22Rv1 (cell line): ENCODE measurements at regions not wholly inside any gene's neighbourhood (a gene's known extent, or its start where the extent isn't known, plus 50 kb on each side); places are given as distances from the start of the nearest gene placed in this dataset.

Experiments
- ZFX ChIP-seq: fragments of 450-650 bp; IDR thresholded peaks from 2 replicates; pipeline ENCODE4 v1.6.1; 2017; ENCODE audit warnings: antibody characterized with exemption, borderline replicate concordance
- TF ChIP-seq, protein P1 (sequence below): fragments of 450-650 bp; IDR thresholded peaks from 2 replicates; pipeline ENCODE4 v1.5.1; 2017; ENCODE audit warnings: mild to moderate bottlenecking

- TF ChIP-seq, protein P1, sequence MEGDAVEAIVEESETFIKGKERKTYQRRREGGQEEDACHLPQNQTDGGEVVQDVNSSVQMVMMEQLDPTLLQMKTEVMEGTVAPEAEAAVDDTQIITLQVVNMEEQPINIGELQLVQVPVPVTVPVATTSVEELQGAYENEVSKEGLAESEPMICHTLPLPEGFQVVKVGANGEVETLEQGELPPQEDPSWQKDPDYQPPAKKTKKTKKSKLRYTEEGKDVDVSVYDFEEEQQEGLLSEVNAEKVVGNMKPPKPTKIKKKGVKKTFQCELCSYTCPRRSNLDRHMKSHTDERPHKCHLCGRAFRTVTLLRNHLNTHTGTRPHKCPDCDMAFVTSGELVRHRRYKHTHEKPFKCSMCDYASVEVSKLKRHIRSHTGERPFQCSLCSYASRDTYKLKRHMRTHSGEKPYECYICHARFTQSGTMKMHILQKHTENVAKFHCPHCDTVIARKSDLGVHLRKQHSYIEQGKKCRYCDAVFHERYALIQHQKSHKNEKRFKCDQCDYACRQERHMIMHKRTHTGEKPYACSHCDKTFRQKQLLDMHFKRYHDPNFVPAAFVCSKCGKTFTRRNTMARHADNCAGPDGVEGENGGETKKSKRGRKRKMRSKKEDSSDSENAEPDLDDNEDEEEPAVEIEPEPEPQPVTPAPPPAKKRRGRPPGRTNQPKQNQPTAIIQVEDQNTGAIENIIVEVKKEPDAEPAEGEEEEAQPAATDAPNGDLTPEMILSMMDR, result no peak
- TF ChIP-seq ZFX, result no peak
Measured at GRCh38 chr5:112106878-112107277, 312.2 kb downstream of the EPB41L4A start.
